CD4-positive, alpha-beta T cell (primary cell): ENCODE measurements at regions not wholly inside any gene's neighbourhood (a gene's known extent, or its start where the extent isn't known, plus 50 kb on each side); places are given as distances from the start of the nearest gene placed in this dataset.

ENCODE experiments used
- ATAC-seq: fragments of 200-7000 bp; cut with Tn5 transposase; one replicate; pipeline ENCODE4 v1.10.0; 2022; ENCODE audit warnings: mild to moderate bottlenecking; ENCODE audit not compliant: poor library complexity
- CTCF ChIA-PET: fragments of 350-600 bp; sonication (Branson Sonifier 250); formaldehyde crosslinking; loops from one replicate; lab custom pipeline; 2021; ENCODE audit warnings: antibody characterized with exemption, inconsistent platforms; lab: Charles Lee
- POLR2A ChIA-PET: fragments of 350-600 bp; sonication (Branson Sonifier 250); formaldehyde crosslinking; loops from one replicate; lab custom pipeline; 2021; ENCODE audit warnings: antibody characterized with exemption, inconsistent platforms; lab: Charles Lee
- DNase-seq, 14 experiments: peaks; one replicate each; pipeline ENCODE4 v3.0.0-alpha.2; 2013 to 2020; ENCODE audit warnings: mixed read lengths in 2 of 14
- H3K27ac ChIP-seq, 2 donors: one replicate each; pipeline versions ENCODE4 v1.5.1 to v1.7.0; 2013; ENCODE audit warnings: low read length in 2 of 2, low read depth in 1 of 2, mild to moderate bottlenecking in 1 of 2
- H3K27me3 ChIP-seq, 2 experiments: 1 replicate in 1 of 2; 2 replicates in 1 of 2; pipeline versions ENCODE4 v1.6.1 to v1.7.0; 2013; ENCODE audit warnings: low read length in 2 of 2, control low read depth in 1 of 2, mild to moderate bottlenecking in 1 of 2, moderate library complexity in 1 of 2; ENCODE audit not compliant: insufficient read depth in 2 of 2, control insufficient read depth in 1 of 2
- H3K36me3 ChIP-seq: one replicate; pipeline ENCODE4 v1.6.1; 2013; ENCODE audit warnings: low read length, control low read depth; ENCODE audit not compliant: insufficient read depth
- H3K4me1 ChIP-seq: one replicate; pipeline ENCODE4 v1.6.1; 2013; ENCODE audit warnings: low read length, control low read depth; ENCODE audit not compliant: insufficient read depth
- H3K4me3 ChIP-seq: one replicate; pipeline ENCODE4 v1.5.1; 2013; ENCODE audit warnings: mild to moderate bottlenecking, low read length, moderate library complexity
- H3K9me3 ChIP-seq, 2 experiments: 1 replicate in 1 of 2; 2 replicates in 1 of 2; pipeline versions ENCODE4 v1.6.1 to v1.7.0; 2013; ENCODE audit warnings: low read length in 2 of 2, mild to moderate bottlenecking in 2 of 2, control low read depth in 1 of 2, moderate library complexity in 1 of 2; ENCODE audit not compliant: control insufficient read depth in 1 of 2, insufficient read depth in 1 of 2
- H3K27ac Mint-ChIP-seq: one replicate; pipeline ENCODE4 v1.8.0; 2020; ENCODE audit warnings: mixed read lengths
- H3K27me3 Mint-ChIP-seq: one replicate; pipeline ENCODE4 v1.8.0; 2021; ENCODE audit warnings: mixed read lengths
- H3K36me3 Mint-ChIP-seq: one replicate; pipeline ENCODE4 v1.8.0; 2021; ENCODE audit warnings: low read depth, mixed read lengths
- H3K4me1 Mint-ChIP-seq: one replicate; pipeline ENCODE4 v1.8.0; 2021; ENCODE audit warnings: low read depth, mixed read lengths
- H3K4me3 Mint-ChIP-seq: one replicate; pipeline ENCODE4 v1.8.0; 2020; ENCODE audit warnings: mild to moderate bottlenecking, mixed read lengths
- H3K9me3 Mint-ChIP-seq: one replicate; pipeline ENCODE4 v1.8.0; 2020; ENCODE audit warnings: mixed read lengths
- intact Hi-C, 2 experiments: fragments of 100-400 bp; cut with DNase I in 1 of 2; cut with micrococcal nuclease in 1 of 2; formaldehyde crosslinking; loops; one replicate each; pipeline versions ENCODE4 v1.15.1 to v1.9.0; 2023 to 2025; cut with DNase I, micrococcal nuclease
- TF ChIP-seq, protein P1 (sequence below): fragments of 200-600 bp; IDR thresholded peaks from one replicate; pipeline ENCODE4 v1.8.0; 2022; ENCODE audit warnings: antibody characterized with exemption, mild to moderate bottlenecking

DNA sequence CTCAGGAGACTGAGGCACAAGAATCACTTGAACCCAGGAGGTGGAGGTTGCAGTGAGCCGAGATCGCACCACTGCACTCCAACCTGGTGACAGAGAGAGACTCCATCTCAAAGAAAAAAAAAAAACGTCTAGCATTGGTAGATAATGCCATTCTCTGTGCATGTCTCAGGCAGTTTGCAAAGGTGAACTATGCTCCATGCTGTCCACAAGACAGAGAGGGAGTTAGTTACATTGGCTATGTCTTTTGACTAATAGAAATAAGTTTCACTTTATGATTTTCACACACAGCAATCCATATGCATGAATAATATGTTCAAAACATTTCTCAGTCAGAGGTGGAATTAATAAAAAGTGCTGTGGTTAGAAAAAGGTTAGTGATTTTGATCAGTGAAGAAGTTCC lies 591.4 kb downstream of the ETS1 start:
- POLR2A ChIA-PET = no interaction called here
- no peak for DNase-seq
- H3K36me3 ChIP-seq = no peaks in the 10 kb centered on the region
- Mint-ChIP-seq H3K36me3 (no peaks in the 10 kb centered on the region), H3K27ac (no peak overlapping the region), H3K4me3 (no peak overlapping the region), H3K27me3 (peaks cover 39% of the 10 kb centered on the region), H3K9me3 (no peaks in the 10 kb centered on the region), H3K4me1 (no peaks in the 10 kb centered on the region)
- CTCF ChIA-PET = interaction anchor here (0.7 kb wide), 1 partner anchor 21 kb away, joined by 3 read pairs; no protein-coding TSS in a partner anchor
- H3K27ac ChIP-seq = no peak overlapping the region
- H3K9me3 ChIP-seq = peaks cover 0 to 4% of the 10 kb centered on the region in 2 experiments
- intact Hi-C loops = no loop called here
- H3K4me3 ChIP-seq = no peak overlapping the region
- no peaks in the 10 kb centered on the region for H3K4me1 ChIP-seq
- peaks cover 0 to 11% of the 10 kb centered on the region in 2 experiments for H3K27me3 ChIP-seq
- ATAC-seq = no peak
- TF ChIP-seq, protein P1, sequence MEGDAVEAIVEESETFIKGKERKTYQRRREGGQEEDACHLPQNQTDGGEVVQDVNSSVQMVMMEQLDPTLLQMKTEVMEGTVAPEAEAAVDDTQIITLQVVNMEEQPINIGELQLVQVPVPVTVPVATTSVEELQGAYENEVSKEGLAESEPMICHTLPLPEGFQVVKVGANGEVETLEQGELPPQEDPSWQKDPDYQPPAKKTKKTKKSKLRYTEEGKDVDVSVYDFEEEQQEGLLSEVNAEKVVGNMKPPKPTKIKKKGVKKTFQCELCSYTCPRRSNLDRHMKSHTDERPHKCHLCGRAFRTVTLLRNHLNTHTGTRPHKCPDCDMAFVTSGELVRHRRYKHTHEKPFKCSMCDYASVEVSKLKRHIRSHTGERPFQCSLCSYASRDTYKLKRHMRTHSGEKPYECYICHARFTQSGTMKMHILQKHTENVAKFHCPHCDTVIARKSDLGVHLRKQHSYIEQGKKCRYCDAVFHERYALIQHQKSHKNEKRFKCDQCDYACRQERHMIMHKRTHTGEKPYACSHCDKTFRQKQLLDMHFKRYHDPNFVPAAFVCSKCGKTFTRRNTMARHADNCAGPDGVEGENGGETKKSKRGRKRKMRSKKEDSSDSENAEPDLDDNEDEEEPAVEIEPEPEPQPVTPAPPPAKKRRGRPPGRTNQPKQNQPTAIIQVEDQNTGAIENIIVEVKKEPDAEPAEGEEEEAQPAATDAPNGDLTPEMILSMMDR = no peak

DNA sequence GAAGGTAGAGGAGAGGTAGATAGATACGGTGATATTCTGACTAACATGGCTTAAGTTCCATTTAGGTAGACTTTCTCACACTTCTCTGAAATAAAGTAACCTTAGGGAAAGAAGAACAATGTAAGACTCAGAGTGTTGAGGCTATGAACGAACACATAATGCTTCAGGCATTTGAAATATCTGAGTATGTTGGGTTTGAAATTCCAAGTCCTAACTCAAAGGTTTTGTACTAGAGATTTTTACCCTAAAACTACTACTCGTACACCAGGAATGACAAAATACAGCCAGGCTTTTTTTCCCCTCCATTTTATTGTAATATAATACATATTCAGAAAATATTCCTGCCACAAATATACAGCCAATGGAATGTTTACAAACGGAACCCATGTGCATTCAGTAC lies 592.6 kb downstream of the ETS1 start:
- Histone ChIP-seq H3K27me3 (peaks cover 0 to 20% of the 10 kb centered on the region in 2 experiments), H3K4me1 (no peaks in the 10 kb centered on the region), H3K9me3 (peaks cover 0 to 4% of the 10 kb centered on the region in 2 experiments), H3K36me3 (no peaks in the 10 kb centered on the region), H3K27ac (no peak overlapping the region), H3K4me3 (no peak overlapping the region)
- ATAC-seq (no peak), DNase-seq (no peak)
- intact Hi-C loops = no loop called here
- CTCF ChIA-PET = no interaction called here
- no peak overlapping the region for H3K27ac Mint-ChIP-seq
- no peaks in the 10 kb centered on the region for H3K9me3 Mint-ChIP-seq
- no peak overlapping the region for H3K4me3 Mint-ChIP-seq
- peaks cover 49% of the 10 kb centered on the region for H3K27me3 Mint-ChIP-seq
- H3K36me3 Mint-ChIP-seq = no peaks in the 10 kb centered on the region
- TF ChIP-seq, protein P1 = no peak
- no peaks in the 10 kb centered on the region for H3K4me1 Mint-ChIP-seq
- POLR2A ChIA-PET = no interaction called here

DNA sequence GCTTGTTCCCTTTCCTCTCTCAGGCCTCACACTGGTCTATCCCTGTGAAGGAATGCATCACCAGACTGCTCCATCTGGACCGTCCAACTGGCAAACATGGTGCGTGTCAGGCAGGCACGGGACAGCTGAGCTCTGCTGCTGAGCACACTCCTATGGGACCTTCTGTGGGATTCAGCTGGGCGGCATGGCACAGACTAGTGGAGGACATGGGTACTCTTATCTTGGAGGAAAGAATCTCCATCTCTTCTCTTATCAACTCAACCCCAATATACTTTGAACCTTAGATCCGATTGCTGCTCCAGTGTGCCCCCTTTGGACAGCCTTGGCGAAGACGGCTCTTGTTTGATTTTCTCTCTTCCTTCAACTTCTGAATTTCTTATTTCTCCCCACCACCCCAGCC lies 593.6 kb downstream of the ETS1 start:
- intact Hi-C loops = no loop called here
- ATAC-seq (no peak), DNase-seq (no peak)
- H3K27ac Mint-ChIP-seq = no peak overlapping the region
- TF ChIP-seq, protein P1 = no peak
- H3K4me3 Mint-ChIP-seq = no peak overlapping the region
- H3K4me3 ChIP-seq = no peak overlapping the region
- no peaks in the 10 kb centered on the region for H3K36me3 Mint-ChIP-seq
- CTCF ChIA-PET = no interaction called here
- POLR2A ChIA-PET = no interaction called here
- no peaks in the 10 kb centered on the region for H3K4me1 Mint-ChIP-seq
- no peaks in the 10 kb centered on the region for H3K36me3 ChIP-seq
- H3K9me3 Mint-ChIP-seq = no peaks in the 10 kb centered on the region
- H3K27ac ChIP-seq = no peak overlapping the region
- H3K27me3 ChIP-seq = peaks cover 0 to 20% of the 10 kb centered on the region in 2 experiments
- H3K27me3 Mint-ChIP-seq = peaks cover 52% of the 10 kb centered on the region
- no peaks in the 10 kb centered on the region for H3K4me1 ChIP-seq
- peaks cover 0 to under 1% of the 10 kb centered on the region in 2 experiments for H3K9me3 ChIP-seq
